ENCODE measurements at regions not wholly inside any gene's neighbourhood (a gene's known extent, or its start where the extent isn't known, plus 50 kb on each side); places are given as distances from the start of the nearest gene placed in this dataset.

- TF ChIP-seq, protein P1, sequence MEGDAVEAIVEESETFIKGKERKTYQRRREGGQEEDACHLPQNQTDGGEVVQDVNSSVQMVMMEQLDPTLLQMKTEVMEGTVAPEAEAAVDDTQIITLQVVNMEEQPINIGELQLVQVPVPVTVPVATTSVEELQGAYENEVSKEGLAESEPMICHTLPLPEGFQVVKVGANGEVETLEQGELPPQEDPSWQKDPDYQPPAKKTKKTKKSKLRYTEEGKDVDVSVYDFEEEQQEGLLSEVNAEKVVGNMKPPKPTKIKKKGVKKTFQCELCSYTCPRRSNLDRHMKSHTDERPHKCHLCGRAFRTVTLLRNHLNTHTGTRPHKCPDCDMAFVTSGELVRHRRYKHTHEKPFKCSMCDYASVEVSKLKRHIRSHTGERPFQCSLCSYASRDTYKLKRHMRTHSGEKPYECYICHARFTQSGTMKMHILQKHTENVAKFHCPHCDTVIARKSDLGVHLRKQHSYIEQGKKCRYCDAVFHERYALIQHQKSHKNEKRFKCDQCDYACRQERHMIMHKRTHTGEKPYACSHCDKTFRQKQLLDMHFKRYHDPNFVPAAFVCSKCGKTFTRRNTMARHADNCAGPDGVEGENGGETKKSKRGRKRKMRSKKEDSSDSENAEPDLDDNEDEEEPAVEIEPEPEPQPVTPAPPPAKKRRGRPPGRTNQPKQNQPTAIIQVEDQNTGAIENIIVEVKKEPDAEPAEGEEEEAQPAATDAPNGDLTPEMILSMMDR (IDR thresholded peaks at IDR 0.05; ENCODE audit: low read depth, low read length): no peak
- DNase-seq (ENCODE audit: extremely low read depth, low read depth): no peak
Observed at GRCh38 chr22:47674600-47674999, 912.1 kb downstream of the TBC1D22A start.

GRCh38 chr22:47673557-47673956, 911.1 kb downstream of the TBC1D22A start:
- no peak for DNase-seq (ENCODE audit: extremely low read depth, low read depth)
- TF ChIP-seq, protein P1 (IDR thresholded peaks at IDR 0.05; ENCODE audit: low read depth, low read length): no peak

DNA sequence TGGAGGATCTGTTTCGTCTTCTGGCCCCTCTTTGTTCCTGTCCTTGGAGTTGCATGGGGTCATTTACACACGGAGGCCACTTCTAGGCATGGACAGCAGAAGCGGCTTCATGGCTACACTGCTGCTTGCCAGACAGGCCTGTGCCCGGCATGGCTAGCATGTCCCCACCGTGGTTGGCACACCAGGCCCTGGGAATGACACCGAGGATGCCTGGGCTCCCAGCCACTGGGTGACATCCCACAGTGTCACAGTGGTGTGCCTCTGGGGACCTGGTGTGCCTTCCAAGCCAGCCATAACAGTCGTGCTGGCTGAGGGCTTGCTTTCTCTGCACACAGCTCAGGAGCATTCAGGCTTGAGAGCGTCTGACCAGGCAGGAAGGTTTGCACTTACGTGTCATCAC, 910.1 kb downstream of the TBC1D22A start:
- DNase-seq (ENCODE audit: extremely low read depth, low read depth): no peak
- TF ChIP-seq, protein P1 (IDR thresholded peaks at IDR 0.05; ENCODE audit: low read depth, low read length): no peak

- TF ChIP-seq, protein P1 (IDR thresholded peaks at IDR 0.05; ENCODE audit: low read depth, low read length): no peak
- DNase-seq (ENCODE audit: extremely low read depth, low read depth): no peak
Observed at GRCh38 chr22:47665151-47665550, 902.7 kb downstream of the TBC1D22A start.

- no peak for DNase-seq (ENCODE audit: extremely low read depth, low read depth)
- TF ChIP-seq, protein P1 (IDR thresholded peaks at IDR 0.05; ENCODE audit: low read depth, low read length): no peak
Observed at GRCh38 chr22:47663615-47664605, 901.5 kb downstream of the TBC1D22A start.

DNA sequence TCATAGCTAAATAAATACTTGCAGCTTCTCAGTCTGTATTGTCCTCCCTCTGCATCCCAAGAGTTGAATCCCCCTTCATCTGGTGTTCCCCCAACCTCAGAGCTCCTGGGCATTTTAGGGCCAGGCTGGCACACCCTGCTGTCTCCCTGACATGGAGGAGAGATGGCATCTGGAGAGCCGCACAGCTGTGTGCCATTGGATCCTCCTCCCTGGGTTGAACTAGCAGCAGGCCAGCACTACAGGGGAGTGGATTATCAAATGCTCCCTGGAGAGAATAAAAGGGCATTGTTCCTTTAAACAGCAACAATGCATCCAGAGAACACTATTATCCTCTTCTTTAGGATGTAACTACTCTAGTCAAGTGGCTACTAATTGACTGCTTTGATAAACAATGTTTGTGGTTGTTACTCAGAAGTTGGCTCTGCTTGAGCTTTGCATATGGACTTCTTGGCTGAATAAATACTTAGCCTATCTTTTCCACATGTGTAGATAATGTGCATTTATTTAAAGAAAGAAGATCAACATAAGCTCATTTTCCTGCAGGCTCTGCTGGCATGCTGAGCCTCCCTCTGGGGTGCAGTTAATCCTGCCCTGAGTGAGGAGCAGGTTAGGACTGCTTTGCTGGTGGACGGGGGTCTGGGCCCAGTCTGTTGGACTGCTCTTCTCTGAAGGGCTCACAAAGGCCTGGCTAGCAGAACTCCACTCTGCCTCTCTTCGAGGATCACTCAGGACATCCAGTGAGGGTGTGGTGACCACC, 897.2 kb downstream of the TBC1D22A start:
- TF ChIP-seq, protein P1 (IDR thresholded peaks at IDR 0.05; ENCODE audit: low read depth, low read length): no peak
- DNase-seq (ENCODE audit: extremely low read depth, low read depth): no peak

- DNase-seq (ENCODE audit: extremely low read depth, low read depth): no peak
- TF ChIP-seq, protein P1 (IDR thresholded peaks at IDR 0.05; ENCODE audit: low read depth, low read length): no peak
Observed at GRCh38 chr22:47658182-47658581, 895.7 kb downstream of the TBC1D22A start.
